Neural cell (in vitro differentiated cells): ENCODE measurements at regions not wholly inside any gene's neighbourhood (a gene's known extent, or its start where the extent isn't known, plus 50 kb on each side); places are given as distances from the start of the nearest gene placed in this dataset.

Source experiments
- EZH2 ChIP-seq: fragments of 200-600, 300-800 bp; shearing (Covaris generic), sonication (generic); IDR thresholded peaks from 2 replicates; pipeline ENCODE4 v1.6.1; 2014; ENCODE audit warnings: antibody characterized with exemption, low read length, borderline replicate concordance, mild to moderate bottlenecking; ENCODE audit not compliant: insufficient read depth, poor library complexity, severe bottlenecking
- SMC3 ChIP-seq: fragments of 450-650 bp; conservative IDR thresholded peaks from 2 replicates; pipeline ENCODE4 v1.6.1; 2014; ENCODE audit warnings: antibody characterized with exemption, mild to moderate bottlenecking, moderate library complexity; ENCODE audit not compliant: poor library complexity

DNA sequence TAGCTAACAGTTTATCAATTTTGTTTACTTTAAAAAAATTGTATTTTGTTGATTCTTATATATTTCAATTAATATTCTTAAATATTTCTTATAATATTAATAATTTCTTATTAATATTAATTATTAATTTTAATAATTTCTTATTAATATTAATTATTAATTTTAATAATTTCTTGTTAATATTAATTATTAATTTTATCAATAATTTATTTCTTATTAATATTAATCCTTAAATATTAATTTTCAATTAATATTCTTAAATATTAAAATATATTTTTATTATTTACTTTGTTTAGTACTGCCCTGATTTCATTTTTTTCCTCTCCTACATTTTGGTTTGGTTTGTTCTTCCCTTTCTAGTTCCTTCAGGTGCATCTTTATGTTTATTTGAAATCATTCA, 1208.1 kb downstream of the LRFN5 start:
- TF ChIP-seq SMC3 = no peak
- TF ChIP-seq EZH2 = no peak
